Cardiac fibroblast (primary cell): ENCODE measurements at regions not wholly inside any gene's neighbourhood (a gene's known extent, or its start where the extent isn't known, plus 50 kb on each side); places are given as distances from the start of the nearest gene placed in this dataset.

Experiments used
- DNase-seq, 2 donors: peaks; one replicate each; pipeline versions ENCODE4 v3.0.0 to v3.0.0-alpha.2; 2010; ENCODE audit warnings: low read depth in 2 of 2
- H3K4me3 ChIP-seq, 2 donors: replicated peaks in 1 of 2; 1 replicate in 1 of 2; 2 replicates in 1 of 2; pipeline ENCODE4 v1.5.1; 2011; ENCODE audit warnings: low read depth in 2 of 2, low read length in 2 of 2, mild to moderate bottlenecking in 2 of 2, moderate library complexity in 1 of 2
- CTCF ChIP-seq: IDR thresholded peaks from one replicate; pipeline ENCODE4 v1.5.1; 2011; ENCODE audit warnings: low read depth, mild to moderate bottlenecking, low read length, inconsistent platforms

- TF ChIP-seq CTCF: no peak
- peak; percentile 50 to 53 for DNase-seq
- no peak overlapping the region for H3K4me3 ChIP-seq
These were observed 1407.4 kb upstream of the ZEB2 start for GRCh38 chr2:145927131-145927950.

GRCh38 chr2:145925591-145925990, 1405.7 kb upstream of the ZEB2 start:
- H3K4me3 ChIP-seq: no peak overlapping the region
- DNase-seq: no peak
- no peak for TF ChIP-seq CTCF

- peak; percentile 42 to 61 for DNase-seq
These were observed 1399.6 kb upstream of the ZEB2 start for GRCh38 chr2:145919477-145919876.

GRCh38 chr2:145918951-145919350, 1399.0 kb upstream of the ZEB2 start:
- no peak for TF ChIP-seq CTCF
- no peak overlapping the region for H3K4me3 ChIP-seq
- no peak for DNase-seq

More at GRCh38 chr2:145919477-145919876, 1399.6 kb upstream of the ZEB2 start:
- H3K4me3 ChIP-seq: no peak overlapping the region
- TF ChIP-seq CTCF: no peak

GRCh38 chr2:145916799-145917198, 1396.9 kb upstream of the ZEB2 start:
- H3K4me3 ChIP-seq: no peak overlapping the region
- DNase-seq: no peak
- TF ChIP-seq CTCF: no peak

GRCh38 chr2:145914716-145915115, 1394.8 kb upstream of the ZEB2 start:
- no peak overlapping the region for H3K4me3 ChIP-seq
- no peak for TF ChIP-seq CTCF
- no peak for DNase-seq

GRCh38 chr2:145910416-145910815, 1390.5 kb upstream of the ZEB2 start:
- no peak overlapping the region for H3K4me3 ChIP-seq
- DNase-seq: no peak
- TF ChIP-seq CTCF: no peak
